ENCODE measurements at regions not wholly inside any gene's neighbourhood (a gene's known extent, or its start where the extent isn't known, plus 50 kb on each side); places are given as distances from the start of the nearest gene placed in this dataset.

DNA sequence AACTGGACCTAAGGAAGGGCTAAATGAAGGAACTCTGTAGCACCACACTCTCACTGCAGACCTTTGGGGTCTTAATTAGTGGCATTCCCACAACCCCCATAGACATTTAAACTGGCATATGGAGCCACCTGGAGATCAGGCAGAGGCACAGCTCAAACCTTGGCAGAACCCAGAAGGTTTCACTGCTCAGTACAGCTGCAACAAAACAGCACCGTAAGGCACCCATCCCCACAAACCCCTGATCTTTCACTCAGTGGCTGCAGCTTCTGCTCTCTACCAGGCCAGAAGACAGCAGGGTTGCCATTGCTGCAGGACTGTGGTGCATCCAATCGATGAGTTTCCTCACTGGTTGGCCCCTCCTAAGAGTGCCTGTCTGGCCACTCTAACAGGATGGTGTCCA lies 361.6 kb upstream of the VRK2 start:
- no CpG with 5 or more reads among the region's 2 CpGs for WGBS (ENCODE audit: extremely low coverage, insufficient coverage, insufficient read length)
- peaks cover 3% of the 10 kb centered on the region for H3K9me3 ChIP-seq (ENCODE audit: insufficient read depth, low read depth, low read length)
- no peak overlapping the region for H2AK5ac ChIP-seq (ENCODE audit: low read length)
- H3K4me1 ChIP-seq (ENCODE audit: control insufficient read depth in 1 of 2, insufficient read depth in 2 of 2, low read length in 2 of 2), result no peaks in the 10 kb centered on the region
- no peak overlapping the region for H2BK120ac ChIP-seq (ENCODE audit: insufficient read depth, low read length, poor library complexity)
- H3K79me1 ChIP-seq (ENCODE audit: low read length), result no peaks in the 10 kb centered on the region
- no peak for DNase-seq
- H3K14ac ChIP-seq (ENCODE audit: low read length), result no peak overlapping the region
- H3K4me2 ChIP-seq (ENCODE audit: low read length), result no peak overlapping the region
- no peak overlapping the region for H4K12ac ChIP-seq (ENCODE audit: low read depth, low read length)
- no peak overlapping the region for H4K91ac ChIP-seq (ENCODE audit: low read depth, low read length)
- no peak overlapping the region for H4K8ac ChIP-seq (ENCODE audit: low read depth, low read length)
- H3K23ac ChIP-seq (ENCODE audit: low read length), result no peak overlapping the region
- H2BK12ac ChIP-seq (ENCODE audit: low read length), result no peak overlapping the region
- H3K79me2 ChIP-seq (ENCODE audit: control insufficient read depth, insufficient read depth, low read length, poor library complexity), result no peaks in the 10 kb centered on the region
- H3K36me3 ChIP-seq (ENCODE audit: control insufficient read depth in 1 of 2, insufficient read depth in 2 of 2, low read length in 2 of 2), result no peaks in the 10 kb centered on the region
- no peak overlapping the region for H2BK5ac ChIP-seq (ENCODE audit: low read depth, low read length, poor library complexity)
- no peak overlapping the region for H2AFZ ChIP-seq (ENCODE audit: insufficient read depth, low read length, poor library complexity)
- H3K27ac ChIP-seq (ENCODE audit: low read depth, low read length), result no peak overlapping the region
- no peaks in the 10 kb centered on the region for H3K27me3 ChIP-seq (ENCODE audit: insufficient read depth, low read length)
- no peak overlapping the region for H3K4ac ChIP-seq (ENCODE audit: low read depth, low read length)
- H3K9ac ChIP-seq (ENCODE audit: low read length), result no peak overlapping the region
- H3K18ac ChIP-seq (ENCODE audit: low read length), result no peak overlapping the region
- no peak overlapping the region for H3K4me3 ChIP-seq (ENCODE audit: low read depth, low read length)

DNA sequence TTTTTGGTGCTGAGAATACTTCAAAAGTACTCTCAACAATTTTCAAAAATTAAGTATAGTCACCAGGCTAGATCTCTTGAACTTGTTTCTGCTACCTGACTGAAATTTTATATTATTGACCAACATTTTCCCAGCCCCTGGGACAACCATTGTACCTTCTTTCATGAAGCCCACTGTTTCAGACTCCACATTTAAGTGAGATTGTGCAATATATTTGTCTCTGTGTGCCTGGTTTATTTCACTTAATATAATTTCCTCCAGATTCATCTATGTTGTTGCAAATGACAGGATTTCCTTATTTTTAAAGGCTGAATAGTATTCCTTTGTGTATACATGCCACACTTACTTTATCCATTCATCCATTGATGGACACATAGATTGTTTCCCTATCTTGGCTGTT lies 354.2 kb upstream of the VRK2 start:
- no peak overlapping the region for H3K4ac ChIP-seq (ENCODE audit: low read depth, low read length)
- no peaks in the 10 kb centered on the region for H3K9me3 ChIP-seq (ENCODE audit: insufficient read depth, low read depth, low read length)
- H3K27ac ChIP-seq (ENCODE audit: low read depth, low read length), result no peak overlapping the region
- no peak overlapping the region for H3K23ac ChIP-seq (ENCODE audit: low read length)
- no peaks in the 10 kb centered on the region for H3K27me3 ChIP-seq (ENCODE audit: insufficient read depth, low read length)
- H3K79me1 ChIP-seq (ENCODE audit: low read length), result no peaks in the 10 kb centered on the region
- H3K4me2 ChIP-seq (ENCODE audit: low read length), result no peak overlapping the region
- DNase-seq, result no peak
- no peak overlapping the region for H3K9ac ChIP-seq (ENCODE audit: low read length)
- peaks cover 0 to 4% of the 10 kb centered on the region in 2 experiments for H3K4me1 ChIP-seq (ENCODE audit: control insufficient read depth in 1 of 2, insufficient read depth in 2 of 2, low read length in 2 of 2)
- H3K14ac ChIP-seq (ENCODE audit: low read length), result no peak overlapping the region
- H4K91ac ChIP-seq (ENCODE audit: low read depth, low read length), result no peak overlapping the region
- H2BK120ac ChIP-seq (ENCODE audit: insufficient read depth, low read length, poor library complexity), result no peak overlapping the region
- H2BK5ac ChIP-seq (ENCODE audit: low read depth, low read length, poor library complexity), result no peak overlapping the region
- no peak overlapping the region for H4K12ac ChIP-seq (ENCODE audit: low read depth, low read length)
- no peak overlapping the region for H4K8ac ChIP-seq (ENCODE audit: low read depth, low read length)
- no peak overlapping the region for H3K18ac ChIP-seq (ENCODE audit: low read length)
- no peak overlapping the region for H2AK5ac ChIP-seq (ENCODE audit: low read length)
- H3K36me3 ChIP-seq (ENCODE audit: control insufficient read depth in 1 of 2, insufficient read depth in 2 of 2, low read length in 2 of 2), result no peaks in the 10 kb centered on the region
- H2BK12ac ChIP-seq (ENCODE audit: low read length), result no peak overlapping the region
- no peak overlapping the region for H2AFZ ChIP-seq (ENCODE audit: insufficient read depth, low read length, poor library complexity)
- H3K79me2 ChIP-seq (ENCODE audit: control insufficient read depth, insufficient read depth, low read length, poor library complexity), result no peaks in the 10 kb centered on the region
- no peak overlapping the region for H3K4me3 ChIP-seq (ENCODE audit: low read depth, low read length)

DNA sequence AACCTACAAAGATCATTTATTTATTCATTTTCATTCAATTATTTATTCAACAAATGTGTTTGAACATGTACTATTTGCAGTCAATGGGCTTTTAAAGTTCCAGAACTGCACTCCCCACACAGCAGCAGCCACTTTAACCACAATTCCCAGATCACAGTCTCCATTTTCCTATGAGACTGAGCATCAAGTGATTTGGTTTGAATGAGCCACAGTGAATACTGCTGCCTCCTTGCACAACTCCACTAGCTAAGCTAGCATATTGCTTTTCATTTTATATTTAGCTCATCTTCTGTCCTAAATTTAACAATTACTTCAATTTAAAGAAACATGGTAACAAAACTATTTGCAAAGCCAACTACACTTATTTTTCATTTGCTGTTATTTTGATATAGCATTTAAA lies 353.4 kb upstream of the VRK2 start:
- no peak overlapping the region for H2BK12ac ChIP-seq (ENCODE audit: low read length)
- H3K79me2 ChIP-seq (ENCODE audit: control insufficient read depth, insufficient read depth, low read length, poor library complexity), result no peaks in the 10 kb centered on the region
- H3K9ac ChIP-seq (ENCODE audit: low read length), result no peak overlapping the region
- H3K4me1 ChIP-seq (ENCODE audit: control insufficient read depth in 1 of 2, insufficient read depth in 2 of 2, low read length in 2 of 2), result peaks cover 0 to 4% of the 10 kb centered on the region in 2 experiments
- H2BK5ac ChIP-seq (ENCODE audit: low read depth, low read length, poor library complexity), result no peak overlapping the region
- no peak overlapping the region for H4K12ac ChIP-seq (ENCODE audit: low read depth, low read length)
- H4K8ac ChIP-seq (ENCODE audit: low read depth, low read length), result no peak overlapping the region
- DNase-seq, result no peak
- no peak overlapping the region for H4K91ac ChIP-seq (ENCODE audit: low read depth, low read length)
- H3K36me3 ChIP-seq (ENCODE audit: control insufficient read depth in 1 of 2, insufficient read depth in 2 of 2, low read length in 2 of 2), result no peaks in the 10 kb centered on the region
- H2AK5ac ChIP-seq (ENCODE audit: low read length), result no peak overlapping the region
- no peak overlapping the region for H3K4ac ChIP-seq (ENCODE audit: low read depth, low read length)
- no peaks in the 10 kb centered on the region for H3K27me3 ChIP-seq (ENCODE audit: insufficient read depth, low read length)
- H3K4me2 ChIP-seq (ENCODE audit: low read length), result no peak overlapping the region
- H3K9me3 ChIP-seq (ENCODE audit: insufficient read depth, low read depth, low read length), result no peaks in the 10 kb centered on the region
- H2BK120ac ChIP-seq (ENCODE audit: insufficient read depth, low read length, poor library complexity), result no peak overlapping the region
- H2AFZ ChIP-seq (ENCODE audit: insufficient read depth, low read length, poor library complexity), result no peak overlapping the region
- no peak overlapping the region for H3K14ac ChIP-seq (ENCODE audit: low read length)
- no peak overlapping the region for H3K23ac ChIP-seq (ENCODE audit: low read length)
- no peak overlapping the region for H3K4me3 ChIP-seq (ENCODE audit: low read depth, low read length)
- H3K18ac ChIP-seq (ENCODE audit: low read length), result no peak overlapping the region
- no peak overlapping the region for H3K27ac ChIP-seq (ENCODE audit: low read depth, low read length)
- H3K79me1 ChIP-seq (ENCODE audit: low read length), result no peaks in the 10 kb centered on the region

DNA sequence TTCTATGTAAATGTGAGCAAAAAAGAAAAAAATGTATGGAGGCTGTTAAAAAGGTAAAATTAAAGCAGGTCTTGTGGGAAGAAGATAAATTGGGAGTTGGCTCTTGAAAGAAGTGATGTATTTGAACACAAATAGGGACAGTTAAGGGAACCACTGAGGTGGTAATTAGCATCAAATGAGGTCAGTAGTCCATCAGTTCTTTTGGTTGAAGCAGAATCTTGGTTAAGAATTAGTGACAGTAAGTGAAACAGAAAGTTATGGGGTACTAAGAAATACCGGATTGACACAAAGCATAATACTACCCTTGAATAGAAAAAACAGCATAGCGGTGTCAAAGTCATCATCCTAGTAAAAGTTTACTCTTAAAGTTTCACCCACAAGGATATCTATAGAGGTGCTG lies 352.6 kb upstream of the VRK2 start:
- H3K18ac ChIP-seq (ENCODE audit: low read length), result no peak overlapping the region
- H3K27ac ChIP-seq (ENCODE audit: low read depth, low read length), result no peak overlapping the region
- H3K23ac ChIP-seq (ENCODE audit: low read length), result no peak overlapping the region
- H3K27me3 ChIP-seq (ENCODE audit: insufficient read depth, low read length), result no peaks in the 10 kb centered on the region
- H2AFZ ChIP-seq (ENCODE audit: insufficient read depth, low read length, poor library complexity), result no peak overlapping the region
- peaks cover 0 to 8% of the 10 kb centered on the region in 2 experiments for H3K4me1 ChIP-seq (ENCODE audit: control insufficient read depth in 1 of 2, insufficient read depth in 2 of 2, low read length in 2 of 2)
- DNase-seq, result no peak
- H4K91ac ChIP-seq (ENCODE audit: low read depth, low read length), result no peak overlapping the region
- no peaks in the 10 kb centered on the region for H3K36me3 ChIP-seq (ENCODE audit: control insufficient read depth in 1 of 2, insufficient read depth in 2 of 2, low read length in 2 of 2)
- H3K14ac ChIP-seq (ENCODE audit: low read length), result no peak overlapping the region
- H3K9ac ChIP-seq (ENCODE audit: low read length), result no peak overlapping the region
- no peak overlapping the region for H3K4me2 ChIP-seq (ENCODE audit: low read length)
- no peaks in the 10 kb centered on the region for H3K79me2 ChIP-seq (ENCODE audit: control insufficient read depth, insufficient read depth, low read length, poor library complexity)
- H3K4ac ChIP-seq (ENCODE audit: low read depth, low read length), result no peak overlapping the region
- no peaks in the 10 kb centered on the region for H3K79me1 ChIP-seq (ENCODE audit: low read length)
- H4K12ac ChIP-seq (ENCODE audit: low read depth, low read length), result no peak overlapping the region
- no peaks in the 10 kb centered on the region for H3K9me3 ChIP-seq (ENCODE audit: insufficient read depth, low read depth, low read length)
- H2BK120ac ChIP-seq (ENCODE audit: insufficient read depth, low read length, poor library complexity), result no peak overlapping the region
- no peak overlapping the region for H3K4me3 ChIP-seq (ENCODE audit: low read depth, low read length)
- no peak overlapping the region for H2BK12ac ChIP-seq (ENCODE audit: low read length)
- H4K8ac ChIP-seq (ENCODE audit: low read depth, low read length), result no peak overlapping the region
- H2AK5ac ChIP-seq (ENCODE audit: low read length), result no peak overlapping the region
- WGBS (ENCODE audit: extremely low coverage, insufficient coverage, insufficient read length), result no CpG with 5 or more reads among the region's 2 CpGs
- no peak overlapping the region for H2BK5ac ChIP-seq (ENCODE audit: low read depth, low read length, poor library complexity)

DNA sequence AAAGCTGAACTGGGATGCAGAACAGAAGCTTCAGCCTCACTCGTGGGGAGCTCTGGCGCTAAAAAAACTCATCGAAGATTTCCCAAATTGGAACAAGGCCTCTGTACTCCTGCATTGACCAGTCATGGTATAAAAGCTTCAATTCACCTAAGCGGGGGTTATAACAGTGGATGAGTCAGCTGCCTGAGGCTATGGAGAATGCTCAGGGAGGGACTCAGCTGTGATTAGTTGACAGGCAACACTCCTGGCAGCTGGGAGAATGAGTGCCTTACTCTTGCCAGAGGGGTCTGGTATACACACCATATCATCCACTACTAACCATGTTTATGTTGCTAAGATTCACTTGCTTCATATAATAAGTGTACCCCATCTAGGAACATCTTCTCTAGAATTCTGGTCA lies 350.6 kb upstream of the VRK2 start:
- no peak overlapping the region for H2BK5ac ChIP-seq (ENCODE audit: low read depth, low read length, poor library complexity)
- H3K18ac ChIP-seq (ENCODE audit: low read length), result no peak overlapping the region
- H3K27me3 ChIP-seq (ENCODE audit: insufficient read depth, low read length), result no peaks in the 10 kb centered on the region
- no peaks in the 10 kb centered on the region for H3K79me1 ChIP-seq (ENCODE audit: low read length)
- H3K27ac ChIP-seq (ENCODE audit: low read depth, low read length), result no peak overlapping the region
- H3K4ac ChIP-seq (ENCODE audit: low read depth, low read length), result no peak overlapping the region
- no peak overlapping the region for H3K9ac ChIP-seq (ENCODE audit: low read length)
- H2BK120ac ChIP-seq (ENCODE audit: insufficient read depth, low read length, poor library complexity), result no peak overlapping the region
- H3K14ac ChIP-seq (ENCODE audit: low read length), result no peak overlapping the region
- no peak overlapping the region for H4K91ac ChIP-seq (ENCODE audit: low read depth, low read length)
- no peaks in the 10 kb centered on the region for H3K36me3 ChIP-seq (ENCODE audit: control insufficient read depth in 1 of 2, insufficient read depth in 2 of 2, low read length in 2 of 2)
- H3K9me3 ChIP-seq (ENCODE audit: insufficient read depth, low read depth, low read length), result peaks cover 2% of the 10 kb centered on the region
- no peak overlapping the region for H2AFZ ChIP-seq (ENCODE audit: insufficient read depth, low read length, poor library complexity)
- DNase-seq, result peak; percentile 87 to 92
- H4K8ac ChIP-seq (ENCODE audit: low read depth, low read length), result no peak overlapping the region
- no peak overlapping the region for H3K4me3 ChIP-seq (ENCODE audit: low read depth, low read length)
- peaks cover 0 to 8% of the 10 kb centered on the region in 2 experiments for H3K4me1 ChIP-seq (ENCODE audit: control insufficient read depth in 1 of 2, insufficient read depth in 2 of 2, low read length in 2 of 2)
- no peak overlapping the region for H3K23ac ChIP-seq (ENCODE audit: low read length)
- peak overlapping the region; percentile 3 for H3K4me2 ChIP-seq (ENCODE audit: low read length)
- no peak overlapping the region for H2BK12ac ChIP-seq (ENCODE audit: low read length)
- no peak overlapping the region for H4K12ac ChIP-seq (ENCODE audit: low read depth, low read length)
- no CpG with 5 or more reads among the region's 4 CpGs for WGBS (ENCODE audit: extremely low coverage, insufficient coverage, insufficient read length)
- H2AK5ac ChIP-seq (ENCODE audit: low read length), result no peak overlapping the region
- H3K79me2 ChIP-seq (ENCODE audit: control insufficient read depth, insufficient read depth, low read length, poor library complexity), result no peaks in the 10 kb centered on the region
